ENCODE measurements at regions not wholly inside any gene's neighbourhood (a gene's known extent, or its start where the extent isn't known, plus 50 kb on each side); places are given as distances from the start of the nearest gene placed in this dataset.

- Histone ChIP-seq H3K4me1 (ENCODE audit: control insufficient read depth, extremely low read depth, insufficient read depth, low read length) (peaks cover 3% of the 10 kb centered on the region), H3K27ac (ENCODE audit: insufficient read depth, low read depth, low read length) (no peak overlapping the region), H4K20me1 (replicated peaks; ENCODE audit: control insufficient read depth, extremely low read depth, insufficient read depth, low read length) (no peaks in the 10 kb centered on the region), H3K36me3 (ENCODE audit: control insufficient read depth in 2 of 2, extremely low read depth in 1 of 2, insufficient read depth in 2 of 2, low read length in 2 of 2) (no peaks in the 10 kb centered on the region), H3K27me3 (ENCODE audit: control insufficient read depth in 2 of 2, insufficient read depth in 2 of 2, low read length in 2 of 2) (no peaks in the 10 kb centered on the region), H3K4me3 (replicated peaks in 1 of 3; ENCODE audit: insufficient read depth in 1 of 3, low read depth in 1 of 3, low read length in 3 of 3) (no peak overlapping the region), H3K9ac (replicated peaks; ENCODE audit: extremely low read depth, insufficient read depth, low read length) (no peak overlapping the region), H3K79me2 (ENCODE audit: control insufficient read depth, insufficient read depth, low read length) (no peaks in the 10 kb centered on the region), H3K9me3 (replicated peaks; ENCODE audit: control insufficient read depth, insufficient read depth, low read length) (no peaks in the 10 kb centered on the region), H3K9me1 (replicated peaks; ENCODE audit: control insufficient read depth, extremely low read depth, insufficient read depth, low read length) (no peaks in the 10 kb centered on the region), H2AFZ (ENCODE audit: low read depth, low read length) (no peak overlapping the region), H3K4me2 (ENCODE audit: insufficient read depth, low read length) (no peak overlapping the region)
- POLR2A ChIA-PET = no interaction called here
- CTCF ChIA-PET = interaction anchor here (0.9 to 1.3 kb wide), 2 partner anchors 11 to 69 kb away, joined by 3 read pairs; no protein-coding TSS in a partner anchor
- no TSS peak for BruUV-seq (replicated peaks)
- TF ChIP-seq MAX (IDR thresholded peaks at IDR 0.05; ENCODE audit: insufficient read depth, insufficient read length) = no peak
- no peak for TF ChIP-seq FOS (IDR thresholded peaks at IDR 0.05; ENCODE audit: borderline replicate concordance, insufficient read depth, low read length)
- no peak for TF ChIP-seq CTCF (IDR thresholded peaks at IDR 0.05; ENCODE audit: extremely low read depth in 1 of 2, insufficient read depth in 1 of 2, low read depth in 1 of 2, low read length in 2 of 2)
- no peak for TF ChIP-seq MYC (IDR thresholded peaks at IDR 0.05; ENCODE audit: low read depth, low read length)
- no peak for TF ChIP-seq POLR2AphosphoS5 (IDR thresholded peaks at IDR 0.05; ENCODE audit: insufficient read depth, low read depth, low read length)
- TF ChIP-seq GATA2 (IDR thresholded peaks at IDR 0.05; ENCODE audit: insufficient read depth, insufficient read length, low read depth, low read length) = no peak
- TF ChIP-seq EZH2 (IDR thresholded peaks at IDR 0.05; ENCODE audit: borderline replicate concordance, low read depth, low read length, severe bottlenecking) = no peak
- TF ChIP-seq JUN (IDR thresholded peaks at IDR 0.05; ENCODE audit: borderline replicate concordance, insufficient read depth, insufficient read length, low read depth) = no peak
- no peak for TF ChIP-seq POLR2A (IDR thresholded peaks at IDR 0.05; ENCODE audit: low read depth, low read length)
- FAIRE-seq = no peak
- dilution Hi-C loops (cut with MboI; ENCODE audit: extremely low pct_ligation_motif_present, low sequenced_read_pairs) = no loop called here
- intact Hi-C loops (cut with micrococcal nuclease) = no loop called here
- DNase-seq (ENCODE audit: low read depth, low spot score) = no peak
These were observed 112.1 kb upstream of the PTPN1 start for GRCh38 chr20:50398064-50398463.

All from endothelial cell of umbilical vein (primary cell).